GM19467 (cell line): ENCODE measurements at regions not wholly inside any gene's neighbourhood (a gene's known extent, or its start where the extent isn't known, plus 50 kb on each side); places are given as distances from the start of the nearest gene placed in this dataset.
"Not testable (repeated sequence)": the region's sequence is repeated elsewhere in the genome, so short reads cannot be mapped to it uniquely, and the experiment has no call there.

Source experiments
- ATAC-seq: cut with Tn5 transposase; IDR thresholded peaks from one replicate; pipeline ENCODE4 v1.9.1; 2021; ENCODE audit warnings: mild to moderate bottlenecking, moderate library complexity; ENCODE audit not compliant: unreplicated experiment

- ATAC-seq = no peak
Measured at GRCh38 chr10:118436742-118437141, 94.6 kb upstream of the FAM204A start.

- ATAC-seq = no peak
Measured at GRCh38 chr10:118430190-118430589, 88.1 kb upstream of the FAM204A start.

- peak; percentile 94 for ATAC-seq
Measured at GRCh38 chr10:118423800-118424442, 81.8 kb upstream of the FAM204A start.

GRCh38 chr10:118422241-118422640, 80.1 kb upstream of the FAM204A start:
- ATAC-seq = no peak

- ATAC-seq = not testable (repeated sequence)
Measured at GRCh38 chr10:118420049-118420448, 77.9 kb upstream of the FAM204A start.

GRCh38 chr10:118412932-118413331, 70.8 kb upstream of the FAM204A start:
- ATAC-seq = no peak

- ATAC-seq = no peak
Measured at GRCh38 chr10:118412132-118412760, 70.1 kb upstream of the FAM204A start.

- no peak for ATAC-seq
Measured at GRCh38 chr10:118409295-118409694, 67.2 kb upstream of the FAM204A start.

GRCh38 chr10:118408181-118408580, 66.1 kb upstream of the FAM204A start:
- ATAC-seq = no peak

GRCh38 chr10:118407777-118408176, 65.7 kb upstream of the FAM204A start:
- no peak for ATAC-seq

GRCh38 chr10:118407026-118407425, 64.9 kb upstream of the FAM204A start:
- no peak for ATAC-seq

GRCh38 chr10:118405928-118406327, 63.8 kb upstream of the FAM204A start:
- no peak for ATAC-seq

- ATAC-seq = no peak
Measured at GRCh38 chr10:118403967-118404366, 61.8 kb upstream of the FAM204A start.

- ATAC-seq = no peak
Measured at GRCh38 chr10:118401708-118402193, 59.6 kb upstream of the FAM204A start.

GRCh38 chr10:118397391-118397790, 55.3 kb upstream of the FAM204A start:
- no peak for ATAC-seq

- no peak for ATAC-seq
Measured at GRCh38 chr10:118395947-118396346, 53.8 kb upstream of the FAM204A start.

- no peak for ATAC-seq
Measured at GRCh38 chr10:118394301-118395200, 52.4 kb upstream of the FAM204A start.

GRCh38 chr10:118392761-118393160, 50.6 kb upstream of the FAM204A start:
- ATAC-seq = no peak
